ENCODE measurements at regions not wholly inside any gene's neighbourhood (a gene's known extent, or its start where the extent isn't known, plus 50 kb on each side); places are given as distances from the start of the nearest gene placed in this dataset.

- DNase-seq = no peak
Observed at GRCh38 chr2:8529706-8530277, 152.1 kb upstream of the ID2 start.

GRCh38 chr2:8531481-8531880 is 150.4 kb upstream of the ID2 start:
- DNase-seq = no peak

GRCh38 chr2:8532438-8532837 is 149.4 kb upstream of the ID2 start:
- no peak for DNase-seq

GRCh38 chr2:8533923-8534322 is 147.9 kb upstream of the ID2 start:
- DNase-seq = no peak

- DNase-seq = no peak
Observed at GRCh38 chr2:8534386-8534728, 147.5 kb upstream of the ID2 start.

- no peak for DNase-seq
Observed at GRCh38 chr2:8534729-8535468, 147.0 kb upstream of the ID2 start.

GRCh38 chr2:8535469-8535795 is 146.4 kb upstream of the ID2 start:
- no peak for DNase-seq

- no peak for DNase-seq
Observed at GRCh38 chr2:8535821-8536685, 145.8 kb upstream of the ID2 start.

GRCh38 chr2:8536686-8537561 is 144.9 kb upstream of the ID2 start:
- DNase-seq = no peak

- no peak for DNase-seq
Observed at GRCh38 chr2:8537562-8538155, 144.2 kb upstream of the ID2 start.

GRCh38 chr2:8538531-8538930 is 143.3 kb upstream of the ID2 start:
- DNase-seq = no peak

- no peak for DNase-seq
Observed at GRCh38 chr2:8538931-8539621, 142.8 kb upstream of the ID2 start.

GRCh38 chr2:8539743-8540551 is 141.9 kb upstream of the ID2 start:
- DNase-seq = no peak

GRCh38 chr2:8540552-8541055 is 141.3 kb upstream of the ID2 start:
- no peak for DNase-seq

GRCh38 chr2:8541223-8541622 is 140.6 kb upstream of the ID2 start:
- DNase-seq = no peak

GRCh38 chr2:8541636-8542035 is 140.2 kb upstream of the ID2 start:
- DNase-seq = no peak

GRCh38 chr2:8542381-8543059 is 139.3 kb upstream of the ID2 start:
- DNase-seq = no peak

GRCh38 chr2:8543060-8543382 is 138.8 kb upstream of the ID2 start:
- no peak for DNase-seq

- DNase-seq = no peak
Observed at GRCh38 chr2:8543383-8544170, 138.3 kb upstream of the ID2 start.
